ENCODE measurements at regions not wholly inside any gene's neighbourhood (a gene's known extent, or its start where the extent isn't known, plus 50 kb on each side); places are given as distances from the start of the nearest gene placed in this dataset.

- TF ChIP-seq, protein P1, sequence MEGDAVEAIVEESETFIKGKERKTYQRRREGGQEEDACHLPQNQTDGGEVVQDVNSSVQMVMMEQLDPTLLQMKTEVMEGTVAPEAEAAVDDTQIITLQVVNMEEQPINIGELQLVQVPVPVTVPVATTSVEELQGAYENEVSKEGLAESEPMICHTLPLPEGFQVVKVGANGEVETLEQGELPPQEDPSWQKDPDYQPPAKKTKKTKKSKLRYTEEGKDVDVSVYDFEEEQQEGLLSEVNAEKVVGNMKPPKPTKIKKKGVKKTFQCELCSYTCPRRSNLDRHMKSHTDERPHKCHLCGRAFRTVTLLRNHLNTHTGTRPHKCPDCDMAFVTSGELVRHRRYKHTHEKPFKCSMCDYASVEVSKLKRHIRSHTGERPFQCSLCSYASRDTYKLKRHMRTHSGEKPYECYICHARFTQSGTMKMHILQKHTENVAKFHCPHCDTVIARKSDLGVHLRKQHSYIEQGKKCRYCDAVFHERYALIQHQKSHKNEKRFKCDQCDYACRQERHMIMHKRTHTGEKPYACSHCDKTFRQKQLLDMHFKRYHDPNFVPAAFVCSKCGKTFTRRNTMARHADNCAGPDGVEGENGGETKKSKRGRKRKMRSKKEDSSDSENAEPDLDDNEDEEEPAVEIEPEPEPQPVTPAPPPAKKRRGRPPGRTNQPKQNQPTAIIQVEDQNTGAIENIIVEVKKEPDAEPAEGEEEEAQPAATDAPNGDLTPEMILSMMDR (conservative IDR thresholded peaks at IDR 0.05) = no peak
- no peak for TF ChIP-seq EZH2 (IDR thresholded peaks at IDR 0.05; ENCODE audit: low read depth)
These were observed 1237.8 kb downstream of the SLITRK5 start for GRCh38 chr13:88908961-88909441.
